ENCODE measurements at regions not wholly inside any gene's neighbourhood (a gene's known extent, or its start where the extent isn't known, plus 50 kb on each side); places are given as distances from the start of the nearest gene placed in this dataset.

DNA sequence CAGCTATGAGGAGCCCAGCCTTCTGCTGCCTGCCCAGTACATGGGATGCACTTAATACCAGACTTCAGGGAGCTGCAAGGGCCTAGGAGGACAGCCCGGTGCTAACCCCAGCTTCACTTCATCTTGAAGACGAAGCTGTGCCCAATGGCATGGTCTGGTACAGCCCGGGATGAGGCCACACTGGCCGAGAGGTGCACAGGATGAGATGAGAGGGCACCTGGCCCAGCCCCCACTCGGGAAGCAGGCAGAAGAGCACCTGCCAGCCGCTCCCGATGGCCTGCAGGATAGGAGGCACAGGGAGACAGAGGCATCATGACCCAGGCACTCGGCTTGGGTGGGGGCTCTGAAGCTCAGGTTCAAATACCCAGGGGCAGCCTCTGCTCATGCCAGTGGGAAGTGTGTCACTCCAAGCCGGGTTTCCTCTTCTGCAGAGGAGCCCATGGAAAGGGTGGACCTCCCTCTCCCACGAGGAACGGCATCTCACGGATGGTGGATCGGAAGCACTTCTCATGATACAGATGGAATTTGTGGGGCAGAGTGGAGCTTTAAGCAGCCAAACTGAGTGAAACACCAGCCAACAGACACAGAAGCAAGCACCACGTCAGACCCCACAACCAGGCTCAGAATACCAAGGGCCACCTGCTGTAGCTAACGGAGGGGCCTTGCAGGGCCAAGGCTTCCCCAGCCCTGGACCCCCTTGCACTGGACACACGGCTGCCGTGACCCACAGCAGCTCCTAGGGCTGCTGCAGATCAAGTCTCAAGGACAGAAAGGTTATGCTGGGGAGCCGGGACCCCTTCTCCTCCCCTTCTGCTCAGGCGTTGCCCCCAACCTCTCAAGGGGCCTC lies 875.2 kb downstream of the BRD1 start:
- DNase-seq, result no peak

DNA sequence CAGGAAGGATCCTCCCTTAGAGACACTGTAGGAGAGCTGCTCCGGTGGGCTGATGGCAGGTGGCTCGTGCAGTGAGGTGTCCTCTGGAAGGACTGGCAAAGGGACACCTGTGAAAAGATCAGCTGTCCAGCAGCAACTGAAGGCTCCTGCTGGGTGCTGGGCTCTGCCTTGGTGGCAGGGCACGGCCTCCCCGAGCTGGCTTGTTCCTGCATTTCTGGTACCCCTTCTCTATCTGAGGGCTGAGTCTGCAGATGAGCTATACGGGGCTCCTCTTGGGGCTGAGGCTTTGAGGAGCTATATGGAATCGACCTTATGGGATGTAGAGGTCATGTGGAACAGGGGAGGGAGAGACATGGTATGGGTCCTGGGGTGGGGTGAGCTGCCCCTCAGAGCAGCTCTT lies 875.8 kb downstream of the BRD1 start:
- DNase-seq, result no peak

DNA sequence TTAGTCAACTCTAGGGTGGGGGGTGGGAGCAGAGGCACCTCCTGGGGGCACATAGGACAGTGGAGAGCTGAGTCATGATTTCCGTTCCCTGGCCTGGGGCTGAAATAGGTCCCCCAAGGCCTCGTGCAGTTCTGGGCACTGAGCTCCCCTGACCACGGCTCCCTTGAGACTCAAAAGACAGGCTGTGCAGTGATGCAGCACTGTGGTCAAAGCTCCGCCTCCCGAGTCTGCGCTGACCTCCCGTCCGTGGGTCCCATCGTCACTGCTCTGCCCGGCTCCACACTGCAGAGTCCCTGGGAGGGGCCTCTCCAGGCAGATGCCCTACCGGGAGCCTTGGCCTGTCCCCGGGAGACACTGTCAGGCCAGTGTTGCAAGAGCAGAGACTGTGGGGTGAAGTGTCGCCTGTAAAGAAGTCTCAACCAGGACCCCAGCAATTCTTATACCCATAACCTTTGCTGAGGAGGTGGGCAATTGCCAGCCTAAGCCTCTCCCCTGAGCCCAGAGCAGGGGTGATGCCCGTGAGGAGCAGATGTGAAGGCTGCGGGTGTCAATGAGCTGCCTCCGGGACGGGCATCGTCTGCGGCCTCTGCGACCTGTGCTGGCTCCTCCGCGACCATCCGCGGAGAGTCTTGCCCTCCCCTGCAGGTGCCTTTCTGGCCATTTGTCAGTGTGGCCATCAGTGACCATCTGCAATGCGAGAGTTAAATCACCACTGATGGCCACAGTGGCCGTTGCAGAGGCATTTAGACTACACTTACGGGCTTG lies 877.3 kb downstream of the BRD1 start:
- DNase-seq, result no peak

DNA sequence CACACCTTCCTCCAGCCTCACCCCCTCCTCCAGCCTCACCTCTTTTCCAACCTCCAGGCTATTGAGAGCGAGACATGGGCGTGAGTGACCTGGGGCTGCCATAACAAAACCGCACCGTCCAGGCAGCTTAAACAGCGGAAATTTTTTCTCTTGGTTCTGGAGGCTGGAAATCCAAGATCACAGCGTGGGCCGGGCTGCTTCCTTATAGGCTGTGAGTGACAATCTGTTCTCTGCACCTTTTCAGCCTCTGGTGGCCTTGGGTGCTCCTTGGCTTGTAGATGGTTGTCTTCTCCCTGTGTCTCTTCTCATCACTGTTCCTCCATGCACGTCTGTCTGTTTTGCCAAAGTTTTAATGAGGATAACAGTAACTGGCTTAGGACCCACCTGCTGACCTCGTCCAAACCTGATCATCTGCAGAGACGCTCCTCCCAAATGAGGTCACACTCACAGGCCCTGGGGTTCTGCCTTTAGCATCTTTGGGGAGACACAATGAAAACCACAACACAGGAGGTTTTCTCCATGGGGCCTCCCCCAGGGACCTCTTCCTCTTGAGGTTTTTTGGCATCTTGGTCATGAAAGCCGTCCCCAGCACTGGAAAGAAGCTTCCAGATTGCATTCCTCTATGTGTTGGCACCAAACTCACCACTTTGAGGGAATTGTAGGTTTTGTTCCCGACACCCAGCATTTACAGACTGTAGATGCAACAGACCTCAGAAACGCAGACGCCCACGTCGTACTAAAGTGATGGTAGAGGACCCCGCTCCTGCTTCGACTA lies 878.1 kb downstream of the BRD1 start:
- DNase-seq, result no peak

DNA sequence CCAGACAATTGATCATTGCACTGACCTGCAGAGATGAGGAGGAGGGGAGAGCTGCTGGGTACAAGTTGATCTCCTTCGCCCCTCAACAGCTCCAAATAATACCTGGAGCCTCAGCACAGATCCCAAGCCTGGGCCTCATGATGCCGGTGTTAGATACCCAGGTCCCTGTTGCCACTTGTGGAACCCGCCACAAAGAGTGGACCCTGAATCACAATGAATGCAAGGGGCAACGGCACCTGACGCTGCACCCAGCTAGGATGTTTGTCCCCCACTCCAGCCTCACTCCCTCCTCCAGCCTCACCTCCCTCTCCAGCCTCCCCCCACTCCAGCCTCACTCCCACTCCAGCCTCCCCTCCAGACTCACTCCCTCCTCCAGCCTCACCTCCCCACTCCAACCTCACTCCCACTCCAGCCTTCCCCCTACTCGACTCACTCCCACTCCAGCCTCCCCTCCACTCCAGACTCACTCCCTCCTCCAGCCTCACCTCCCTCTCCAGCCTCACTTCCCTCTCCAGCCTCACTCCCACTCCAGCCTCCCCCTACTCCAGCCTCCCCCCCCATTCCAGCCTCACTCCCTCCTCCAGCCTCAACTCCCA lies 879.0 kb downstream of the BRD1 start:
- no peak for DNase-seq

DNA sequence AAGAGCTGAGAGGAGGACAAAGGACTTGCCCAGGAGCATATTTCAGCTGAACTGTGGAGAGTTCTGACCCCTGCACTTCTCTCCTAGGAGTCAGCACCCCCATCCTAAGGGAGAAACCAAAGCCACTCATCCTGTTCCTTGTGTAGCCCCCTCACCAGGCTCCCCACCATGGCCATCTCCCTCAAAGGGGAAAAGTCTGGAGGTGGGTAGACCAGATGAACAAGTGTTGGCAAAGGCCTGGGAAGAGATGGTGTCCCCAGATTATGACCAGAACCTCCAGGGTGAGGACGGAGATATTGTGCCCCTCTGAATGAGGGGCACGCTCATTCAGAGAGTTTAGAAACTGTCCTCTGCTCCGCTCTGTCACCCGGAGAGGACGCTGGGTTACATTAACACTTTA lies 880.0 kb downstream of the BRD1 start:
- no peak for DNase-seq

DNA sequence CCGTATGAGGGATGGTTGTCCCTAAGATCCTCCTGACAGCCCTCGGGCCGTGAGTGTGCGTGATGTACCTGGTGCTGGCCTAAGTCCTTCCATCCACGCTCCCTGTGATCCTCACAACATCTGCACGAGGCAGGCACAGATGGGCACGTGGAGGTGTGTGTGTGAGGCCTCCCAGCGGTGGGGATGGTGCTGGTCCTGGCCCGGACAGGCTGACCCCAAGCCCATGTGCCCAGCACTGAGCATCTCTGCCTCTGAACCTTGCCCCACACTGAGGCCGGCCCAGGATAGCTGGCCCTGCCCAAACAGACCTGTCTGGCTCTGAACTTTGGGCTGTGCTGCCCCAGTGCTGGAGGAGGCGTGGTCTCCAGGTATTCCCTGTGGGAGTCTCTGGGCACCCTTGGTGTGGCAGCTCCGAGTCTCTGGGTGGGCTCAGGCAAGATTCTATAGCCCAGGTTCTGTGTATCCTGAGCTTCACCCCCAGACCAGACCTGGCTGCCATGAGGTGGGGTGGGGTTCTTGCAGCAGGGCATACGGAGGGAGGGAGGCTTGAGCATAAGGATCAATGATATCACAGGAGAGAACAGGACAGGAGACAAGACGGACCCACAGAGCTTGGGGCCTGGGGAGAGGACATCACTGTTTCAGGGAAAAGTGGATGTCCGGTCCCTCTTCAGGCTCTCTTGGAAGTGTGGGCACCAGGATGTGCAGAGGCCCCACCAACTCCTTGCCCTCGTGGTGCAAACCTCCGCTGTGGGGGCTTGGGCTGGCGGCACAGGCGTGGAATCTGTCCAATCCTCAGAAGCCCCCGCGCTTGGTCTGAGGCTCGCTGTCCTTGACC lies 881.8 kb downstream of the BRD1 start:
- no peak for DNase-seq

DNA sequence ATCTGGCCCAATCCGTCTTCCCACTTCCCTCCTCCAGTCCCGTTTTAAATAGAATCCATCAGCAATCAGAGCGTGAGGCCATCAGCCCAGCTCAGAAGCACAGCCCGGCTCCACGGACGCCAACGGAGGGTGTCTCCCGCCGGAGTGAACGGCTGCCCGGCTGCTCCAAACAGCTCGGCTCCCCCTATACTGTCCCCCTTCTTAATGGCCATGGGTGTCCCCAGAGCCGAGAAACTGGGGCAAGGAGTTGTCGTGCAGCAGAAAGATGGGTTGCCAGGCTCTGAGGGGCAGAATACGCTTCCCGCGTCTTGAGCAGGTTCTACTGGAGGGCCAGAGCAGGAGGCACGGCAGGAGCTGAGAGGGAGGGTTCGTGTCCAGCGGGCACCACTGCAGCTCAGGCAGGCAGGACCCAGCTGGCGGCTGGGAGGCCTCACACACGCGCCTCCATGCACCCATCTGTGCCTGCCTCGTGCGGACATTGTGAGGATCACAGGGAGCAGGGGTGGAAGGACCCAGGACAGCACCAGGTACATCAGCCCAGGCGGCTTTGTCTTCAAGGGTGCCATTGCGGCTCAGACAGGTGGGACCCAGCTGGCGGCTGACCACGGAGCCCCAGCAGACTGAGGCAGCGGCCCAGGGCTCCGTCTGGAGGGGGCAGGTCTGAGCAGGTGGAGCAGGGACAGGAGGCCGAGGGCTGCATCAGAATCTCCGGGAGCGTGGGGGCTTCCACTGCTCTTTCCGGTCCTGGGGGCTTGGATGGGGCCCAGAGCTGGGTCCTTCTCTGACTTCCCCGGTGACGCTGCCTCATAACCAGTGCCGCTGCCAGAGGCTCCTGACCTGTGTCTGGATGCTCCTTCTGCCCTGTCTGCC lies 882.7 kb downstream of the BRD1 start:
- DNase-seq, result no peak

DNA sequence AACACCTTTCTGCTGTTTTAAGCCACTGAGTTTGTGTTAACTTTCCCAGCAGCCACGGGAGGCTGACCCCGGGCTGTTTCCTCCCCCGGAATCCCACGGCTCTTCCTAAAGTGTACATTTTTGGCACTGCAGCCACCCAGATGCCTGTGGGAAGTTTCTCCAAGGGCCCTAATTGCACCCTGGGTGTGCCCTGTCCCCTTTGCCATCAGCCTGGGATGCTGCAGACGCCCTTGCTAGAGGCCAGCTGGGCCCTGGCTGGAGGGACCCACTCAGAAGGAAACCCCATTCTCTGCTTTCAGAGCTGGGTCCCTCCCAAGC lies 883.3 kb downstream of the BRD1 start:
- DNase-seq, result no peak

DNA sequence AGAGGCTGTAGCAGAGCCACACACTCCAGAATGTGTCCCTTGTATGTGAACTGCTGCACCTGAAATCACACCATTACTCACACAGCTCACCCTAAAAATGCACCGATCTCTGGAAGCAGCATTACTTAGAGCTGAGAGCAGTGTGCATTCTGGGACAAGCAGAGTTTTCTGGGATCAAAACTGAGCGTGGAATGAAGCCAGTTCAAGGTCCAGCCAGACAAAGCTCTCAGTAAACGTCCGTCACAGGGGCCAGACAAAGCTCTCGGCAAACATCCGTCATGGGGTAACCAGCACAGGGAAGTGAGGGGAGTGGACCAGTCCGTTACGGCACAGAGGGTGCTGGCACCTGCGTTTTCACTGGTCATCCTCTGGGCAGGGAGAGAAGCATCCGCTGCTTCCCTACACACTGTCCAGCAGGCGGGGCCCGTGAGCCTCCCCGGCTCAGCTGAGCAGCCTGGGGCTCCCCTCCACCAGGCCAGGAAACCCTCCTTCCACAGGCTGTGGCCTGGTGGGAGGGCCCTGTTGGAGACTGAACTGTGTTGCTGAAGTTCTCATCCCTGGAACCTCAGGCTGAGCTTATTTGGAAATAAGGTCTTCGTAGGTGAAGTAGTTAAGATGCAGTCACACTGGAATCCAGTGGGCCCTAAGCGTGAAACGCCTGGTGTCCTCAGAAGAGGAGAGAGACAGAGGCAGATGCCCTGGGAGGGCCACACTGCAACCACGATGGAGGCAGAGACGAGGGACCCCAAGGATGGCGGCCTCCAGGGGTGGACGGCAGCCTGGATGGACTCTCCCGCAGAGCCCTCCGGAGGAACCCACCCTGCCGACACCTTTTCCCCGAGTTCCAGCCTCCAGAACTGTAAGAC lies 883.9 kb downstream of the BRD1 start:
- DNase-seq, result no peak

DNA sequence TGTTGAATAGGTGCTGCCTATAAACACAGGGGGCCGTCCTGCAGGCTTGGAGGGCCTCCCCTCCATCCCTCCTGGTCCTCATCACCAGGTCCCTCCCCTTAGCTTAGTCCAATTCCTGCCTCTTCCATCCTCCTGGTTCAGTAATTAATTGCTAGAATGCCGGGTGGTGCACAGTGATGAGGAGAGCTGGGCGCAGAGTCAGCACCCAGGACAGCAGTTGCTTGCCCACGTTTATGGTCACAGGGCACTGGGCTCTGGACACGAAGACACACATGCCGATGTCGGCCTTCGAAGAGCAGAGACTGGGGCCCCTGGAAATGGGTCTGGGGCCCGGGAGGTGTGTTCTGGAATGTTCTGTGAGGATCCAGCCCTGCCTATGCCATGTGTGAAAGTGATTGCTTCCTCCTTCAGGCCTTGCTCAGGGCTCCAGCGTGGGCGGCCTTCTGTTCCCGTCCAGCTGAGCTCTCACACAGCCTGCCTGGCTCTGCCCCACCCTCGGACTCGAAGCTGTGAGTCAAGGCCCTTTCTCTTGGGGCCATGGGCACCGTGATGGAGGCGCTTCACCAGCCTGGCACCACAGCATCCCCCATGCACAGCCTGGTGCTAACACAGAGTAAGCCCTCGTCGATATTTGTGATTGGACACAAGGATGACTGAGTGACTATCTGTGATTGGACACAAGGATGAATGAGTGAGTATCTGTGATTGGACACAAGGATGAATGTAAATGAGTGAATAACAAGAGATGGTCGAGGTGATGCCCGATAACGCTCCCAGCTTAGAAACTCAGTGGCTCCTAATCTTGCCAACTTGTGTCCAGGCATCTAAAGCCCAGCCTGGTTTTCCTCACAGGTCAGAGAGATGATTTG lies 884.7 kb downstream of the BRD1 start:
- DNase-seq, result no peak

DNA sequence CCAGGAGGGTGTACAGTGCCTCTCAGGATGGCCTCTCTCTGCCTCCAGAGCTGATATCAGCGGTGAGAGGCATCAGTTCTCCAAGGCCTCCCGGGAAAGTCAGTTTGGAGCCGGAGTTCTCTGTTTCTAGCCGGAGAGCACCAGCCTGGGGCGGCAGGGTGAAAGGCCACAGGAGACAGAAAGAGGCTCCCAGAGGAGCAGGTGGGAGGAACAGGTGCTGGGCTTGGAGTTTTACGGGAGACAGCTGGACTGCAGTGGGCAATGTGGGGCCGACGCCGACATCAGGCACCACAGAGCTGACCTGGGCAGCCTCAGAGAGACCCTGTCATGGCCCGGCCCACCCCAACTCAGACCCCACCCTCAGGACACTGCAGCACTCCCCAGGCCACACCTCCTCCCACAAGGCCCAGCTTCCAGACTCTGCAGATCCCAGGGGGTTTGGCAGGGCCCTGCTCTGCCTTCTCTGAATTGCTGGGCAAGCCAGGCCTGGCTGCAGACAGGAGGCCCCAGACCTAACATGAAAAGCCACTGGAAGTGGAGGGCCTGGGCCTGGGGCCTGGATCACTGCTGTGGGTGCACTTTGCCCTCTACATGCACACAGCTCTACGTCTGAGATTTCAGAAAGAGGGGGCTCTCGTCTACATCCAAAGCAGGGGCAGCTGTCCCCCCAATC lies 885.6 kb downstream of the BRD1 start:
- no peak for DNase-seq

DNA sequence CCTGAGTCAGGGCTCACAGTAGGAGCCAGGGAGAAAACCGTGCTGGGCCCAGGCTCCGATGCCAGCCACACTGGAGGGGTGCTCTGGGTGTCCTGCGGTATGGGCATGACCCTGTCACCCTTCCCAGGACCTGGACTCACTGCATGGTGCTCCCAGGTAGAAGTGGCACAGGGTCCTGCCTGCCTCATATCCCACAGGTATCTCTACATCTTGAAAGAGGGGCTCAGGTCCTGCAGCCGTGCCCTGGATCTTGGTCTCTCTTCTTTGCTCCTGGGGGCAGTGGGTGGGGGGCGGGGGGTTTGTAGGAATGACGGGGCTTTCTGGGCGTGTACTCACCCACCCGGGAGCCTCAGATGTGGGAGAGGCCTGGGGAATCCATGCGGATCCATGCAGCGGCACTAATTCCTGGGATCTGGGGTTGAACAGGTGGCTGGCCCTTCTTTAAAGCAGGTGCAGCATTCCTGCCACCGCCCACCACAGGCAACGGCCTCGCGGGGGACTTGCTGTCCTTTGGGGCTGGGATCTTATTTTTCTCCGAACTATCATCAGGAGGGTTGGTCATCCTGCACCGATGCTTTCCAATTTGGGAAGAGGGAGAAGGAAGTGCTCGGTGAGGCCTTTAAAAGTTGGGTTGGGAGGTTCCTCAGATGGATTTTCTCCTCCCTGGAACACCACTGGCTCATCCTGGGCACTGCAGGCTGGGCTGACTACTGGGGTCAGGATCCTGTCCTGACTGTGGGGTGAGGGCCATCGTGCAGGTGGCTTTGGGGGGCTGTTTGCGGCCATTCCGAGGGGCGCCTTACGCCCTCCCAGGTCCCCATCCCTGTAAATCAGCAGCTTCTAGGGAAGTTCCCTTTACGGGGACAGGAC lies 886.4 kb downstream of the BRD1 start:
- DNase-seq, result no peak

DNA sequence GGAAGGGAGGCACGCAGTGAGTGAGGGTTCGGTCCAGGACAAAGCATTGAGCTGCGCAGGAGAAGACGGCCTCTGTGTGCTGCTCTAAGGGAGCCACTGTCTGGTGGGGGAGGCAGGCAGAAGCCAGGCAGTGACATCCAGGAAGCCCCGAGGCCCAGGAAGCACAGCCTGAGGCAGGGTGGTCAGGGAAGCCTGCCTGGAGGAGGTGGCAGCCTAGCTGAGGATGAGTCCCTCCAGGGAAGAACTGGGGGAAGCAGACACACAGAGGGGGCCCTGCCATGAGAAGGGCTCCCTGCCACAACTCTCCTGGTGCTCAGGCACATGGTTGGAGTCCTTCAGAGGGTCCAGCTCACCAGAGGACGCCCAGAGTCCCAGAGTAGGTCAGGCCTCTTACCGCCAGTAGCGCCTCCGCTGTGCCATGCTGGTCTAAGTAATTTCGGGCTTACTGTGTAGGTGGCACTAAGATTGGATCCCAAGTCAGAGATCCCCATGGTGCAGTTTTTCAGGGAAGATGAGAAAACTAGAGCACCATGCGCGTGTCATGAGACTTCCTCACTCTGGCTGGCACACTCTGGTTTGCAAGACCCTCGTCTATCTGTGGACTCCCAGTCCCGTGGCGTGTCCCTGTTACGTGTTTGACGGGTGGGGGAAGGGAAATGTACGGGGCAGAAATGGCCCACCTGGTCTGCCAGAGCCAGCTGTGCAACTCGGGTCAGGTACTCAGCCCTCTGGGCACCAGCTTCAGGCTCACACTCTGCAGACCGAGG lies 887.2 kb downstream of the BRD1 start:
- DNase-seq, result no peak

DNA sequence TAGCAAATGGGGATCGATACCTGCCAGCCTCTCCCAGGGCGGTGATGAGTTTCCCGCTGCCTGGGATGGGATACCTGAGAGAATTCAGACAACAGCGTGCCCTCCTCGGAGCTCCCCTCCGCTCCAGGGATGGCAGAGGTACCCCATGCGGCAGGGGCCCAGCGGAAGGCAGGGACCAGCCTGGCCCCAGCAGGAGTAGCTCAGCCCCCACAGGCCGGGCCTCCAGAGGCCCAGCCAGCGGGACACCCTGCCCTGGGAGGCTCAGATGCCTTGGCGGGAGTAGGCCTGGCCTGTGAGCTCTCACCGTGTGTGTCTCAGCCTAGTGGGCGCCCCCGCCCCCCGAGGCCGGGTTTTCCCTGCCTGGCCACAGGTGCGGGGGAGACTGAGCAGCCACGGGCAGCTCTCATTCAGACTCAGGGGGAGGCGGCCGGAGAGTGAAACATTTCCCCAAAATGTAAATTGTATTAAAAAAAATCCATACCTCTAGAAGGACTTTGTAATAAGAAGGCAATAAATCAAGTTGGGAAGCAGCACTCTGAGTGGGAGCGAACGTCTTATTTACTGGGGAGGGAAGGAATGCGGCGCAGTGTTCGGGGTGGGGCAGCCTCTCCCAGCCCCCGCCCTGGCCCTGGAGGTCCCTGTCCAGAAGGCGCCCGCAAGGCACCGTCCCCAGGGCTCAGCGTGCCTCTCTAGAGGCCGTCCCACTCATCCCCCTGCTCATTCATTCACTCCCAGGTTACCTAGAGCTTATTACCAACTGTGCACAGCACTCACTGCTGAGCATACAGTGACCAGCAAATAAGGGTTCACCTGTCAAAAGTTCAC lies 888.0 kb downstream of the BRD1 start:
- no peak for DNase-seq

DNA sequence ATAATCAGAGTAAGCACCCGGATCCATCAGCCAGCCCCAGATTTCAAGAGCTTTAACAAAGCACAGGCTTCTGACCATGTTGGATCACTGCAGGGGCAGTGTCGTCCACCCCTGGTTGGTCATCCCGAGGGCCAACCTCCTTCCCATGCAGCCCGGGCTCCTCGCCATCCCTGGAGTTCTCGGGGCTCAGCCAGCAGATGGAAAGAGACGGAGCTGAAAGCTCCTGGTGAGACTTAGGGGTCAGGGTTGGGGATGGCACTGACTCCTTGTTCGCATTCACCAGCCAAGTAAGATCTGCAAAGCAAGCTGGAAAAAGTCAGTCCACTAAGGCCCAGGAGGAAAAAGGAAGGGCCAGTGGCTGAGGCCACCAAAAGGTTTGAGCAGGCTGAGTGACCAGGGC lies 888.9 kb downstream of the BRD1 start:
- no peak for DNase-seq
